TTC549 (cell line): ENCODE measurements at regions not wholly inside any gene's neighbourhood (a gene's known extent, or its start where the extent isn't known, plus 50 kb on each side); places are given as distances from the start of the nearest gene placed in this dataset.

Experiments used
- FAIRE-seq: peaks from 2 replicates; lab custom pipeline; 2012; peaks lifted over from hg19 to GRCh38; lab: Jason Lieb, UNC

- no peak for FAIRE-seq
These were observed 246.6 kb downstream of the IL20RB start for GRCh38 chr3:137204409-137204808.

DNA sequence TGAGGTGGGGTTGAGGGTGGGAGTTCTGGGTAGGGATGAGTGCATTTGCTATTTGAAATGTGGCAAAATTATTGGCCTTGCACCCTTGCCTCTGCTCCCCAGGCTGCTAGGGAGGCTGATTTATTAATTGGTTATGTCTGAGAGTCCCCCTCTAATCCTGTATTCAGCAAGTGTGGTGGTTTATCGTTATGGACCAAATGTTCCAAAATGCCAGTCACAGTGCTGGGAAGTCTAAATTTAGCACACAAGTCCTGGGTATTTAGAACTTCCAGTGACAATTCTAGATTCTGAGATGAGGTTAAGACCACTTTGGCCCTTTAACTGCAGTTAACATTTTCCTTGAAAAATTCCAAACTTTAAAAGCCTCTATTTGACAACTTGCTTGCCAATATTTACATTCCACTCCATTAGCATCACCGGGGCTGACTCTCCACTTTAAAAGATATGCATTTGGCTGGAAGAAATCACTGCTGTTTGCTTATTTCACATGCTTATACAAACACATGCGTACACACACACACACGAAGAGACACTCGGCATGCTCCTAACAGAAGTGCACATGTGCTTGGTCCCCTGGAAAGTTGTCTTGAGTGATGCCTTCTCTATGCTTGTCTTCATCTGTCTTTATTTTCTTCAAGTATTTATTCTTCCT is 247.7 kb downstream of the IL20RB start:
- FAIRE-seq = no peak

DNA sequence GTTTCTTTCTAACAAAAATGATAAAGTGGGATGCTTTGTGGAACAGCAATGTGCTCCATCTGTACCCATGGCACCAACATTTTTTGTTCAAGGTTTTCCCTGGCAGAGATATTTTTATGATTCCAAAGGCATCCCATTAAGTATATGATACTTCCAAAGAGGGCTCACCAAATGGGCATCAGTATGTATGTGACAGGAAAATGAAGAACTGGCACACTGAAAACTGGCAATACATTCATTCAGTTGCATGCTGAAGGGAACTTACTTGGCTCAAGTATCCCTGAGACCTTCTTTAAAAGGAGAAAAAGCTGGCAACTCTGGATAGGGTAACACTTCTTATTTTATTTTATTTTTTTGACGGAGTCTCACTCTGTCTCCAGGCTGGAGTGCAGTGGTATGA is 249.8 kb downstream of the IL20RB start:
- FAIRE-seq = no peak

- no peak for FAIRE-seq
These were observed 259.9 kb downstream of the IL20RB start for GRCh38 chr3:137217733-137218132.

DNA sequence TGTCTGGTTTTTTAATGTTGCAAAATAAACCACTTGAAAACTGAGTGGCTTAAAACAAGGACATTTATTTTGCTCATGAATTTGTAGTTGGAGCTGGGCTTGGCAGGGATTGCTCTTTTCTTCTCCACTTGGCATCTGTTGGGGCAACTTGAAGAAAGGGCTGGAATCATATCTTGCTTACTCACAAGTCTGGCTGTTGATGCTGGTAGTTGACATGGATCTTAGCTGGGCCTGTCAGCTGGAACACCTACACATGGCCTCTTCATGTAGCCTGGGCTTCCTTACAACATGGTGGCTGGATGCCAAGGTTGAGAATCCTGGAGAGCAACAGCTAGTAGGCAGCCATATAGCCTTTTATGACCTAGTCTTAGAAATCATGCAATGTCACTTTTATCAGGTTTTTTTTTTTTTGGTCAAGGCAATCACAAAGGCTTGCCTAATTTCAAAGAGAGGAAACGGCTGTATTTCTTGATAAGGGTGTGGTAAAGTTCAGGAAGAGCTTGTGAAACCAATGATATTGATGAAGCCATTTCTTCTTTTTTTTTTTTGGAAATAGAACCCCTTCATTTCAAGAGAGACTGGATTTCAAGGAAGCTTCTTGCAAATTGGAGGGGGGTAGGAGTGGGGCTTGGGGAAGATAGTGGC is 262.1 kb downstream of the IL20RB start:
- no peak for FAIRE-seq

DNA sequence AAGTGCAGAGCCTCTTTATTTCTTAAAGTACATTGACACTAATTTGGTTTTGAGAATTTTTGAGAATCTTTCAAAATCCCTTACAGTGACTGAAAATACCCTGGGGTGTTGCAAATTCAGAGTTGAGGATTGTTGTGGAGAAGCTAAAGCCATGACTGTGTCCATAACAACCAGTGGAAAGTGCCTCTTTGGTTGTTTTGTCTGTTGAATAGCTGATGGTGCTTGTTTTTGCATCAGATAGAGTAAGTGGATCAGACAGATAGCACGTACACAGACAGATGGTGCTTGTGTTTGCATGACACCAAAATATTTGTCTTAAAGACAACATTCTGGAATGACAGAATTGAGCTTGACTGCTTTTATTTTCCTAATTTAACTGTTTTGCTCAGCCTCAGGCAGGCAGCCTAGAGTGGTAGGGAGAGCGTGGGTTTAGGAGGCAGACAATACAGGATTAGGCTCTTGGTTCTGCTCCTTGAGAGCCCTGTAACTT is 265.0 kb downstream of the IL20RB start:
- FAIRE-seq = no peak

DNA sequence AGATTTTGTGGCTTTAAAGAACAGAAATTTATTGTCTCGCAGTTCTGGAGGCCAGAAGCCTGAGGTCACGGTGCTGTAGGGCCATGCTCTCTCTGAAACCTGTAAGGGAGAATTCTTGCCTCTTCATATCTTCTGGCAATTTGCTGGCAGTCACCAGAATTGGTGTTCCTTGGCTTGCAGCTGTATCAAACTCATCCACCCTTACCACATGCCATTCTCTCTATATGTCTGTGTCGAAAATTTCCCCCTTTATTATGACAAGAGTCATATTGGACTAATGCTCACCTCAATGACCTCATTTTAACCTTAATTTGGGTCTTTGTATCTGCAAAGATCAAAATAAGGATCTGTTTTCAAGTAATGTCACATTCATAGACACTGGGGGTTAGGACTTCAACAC is 266.7 kb downstream of the IL20RB start:
- no peak for FAIRE-seq

- FAIRE-seq = no peak
These were observed 285.1 kb downstream of the IL20RB start for GRCh38 chr3:137242836-137243400.

GRCh38 chr3:137246491-137246890 is 288.7 kb downstream of the IL20RB start:
- no peak for FAIRE-seq

- no peak for FAIRE-seq
These were observed 291.6 kb downstream of the IL20RB start for GRCh38 chr3:137249311-137249940.

DNA sequence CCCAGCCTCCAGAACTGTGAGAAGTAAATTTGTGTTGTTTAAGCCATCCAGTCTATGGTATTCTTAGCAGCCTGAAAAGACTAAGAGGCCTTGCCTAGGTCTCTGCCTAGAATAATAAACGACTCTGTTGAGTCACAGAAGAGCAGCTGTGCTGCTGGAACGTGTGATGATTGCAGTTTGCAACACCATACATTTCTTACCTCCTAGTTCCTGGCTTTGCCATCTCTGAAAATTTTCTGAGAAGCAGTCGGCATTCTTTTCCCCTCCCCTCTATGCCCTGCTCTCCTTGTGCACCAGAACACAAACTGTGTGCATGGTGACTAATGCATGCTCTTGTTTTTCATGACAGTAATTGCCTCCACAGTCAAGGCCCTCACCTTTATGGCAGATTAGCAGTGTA is 301.3 kb downstream of the IL20RB start:
- no peak for FAIRE-seq

- no peak for FAIRE-seq
These were observed 301.9 kb downstream of the IL20RB start for GRCh38 chr3:137259701-137260100.

- FAIRE-seq = no peak
These were observed 306.5 kb downstream of the IL20RB start for GRCh38 chr3:137264071-137264820.

DNA sequence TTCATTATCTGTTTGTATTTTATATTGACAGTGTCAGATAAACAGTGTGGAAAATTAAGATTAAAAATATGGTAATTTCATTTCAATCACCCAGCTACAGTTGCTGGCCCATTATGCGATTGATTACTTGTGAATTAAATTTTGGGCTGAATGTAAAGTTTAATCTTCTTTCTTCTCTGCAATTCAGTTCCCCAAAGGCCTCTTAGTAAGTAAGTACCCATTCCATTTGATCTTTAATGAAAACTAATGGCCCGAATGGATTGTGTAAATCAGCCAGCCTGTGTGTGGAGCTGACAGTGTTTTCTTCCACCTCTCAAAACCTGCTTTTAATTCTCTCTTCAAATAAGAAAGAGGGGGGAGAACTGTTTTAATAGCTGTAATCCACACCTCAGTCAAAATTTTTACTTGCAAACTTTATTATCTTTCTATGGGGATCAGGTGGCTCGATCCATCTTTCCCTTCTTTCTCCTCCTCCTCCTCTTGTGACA is 307.1 kb downstream of the IL20RB start:
- FAIRE-seq = no peak

GRCh38 chr3:137282871-137283270 is 325.1 kb downstream of the IL20RB start:
- no peak for FAIRE-seq

DNA sequence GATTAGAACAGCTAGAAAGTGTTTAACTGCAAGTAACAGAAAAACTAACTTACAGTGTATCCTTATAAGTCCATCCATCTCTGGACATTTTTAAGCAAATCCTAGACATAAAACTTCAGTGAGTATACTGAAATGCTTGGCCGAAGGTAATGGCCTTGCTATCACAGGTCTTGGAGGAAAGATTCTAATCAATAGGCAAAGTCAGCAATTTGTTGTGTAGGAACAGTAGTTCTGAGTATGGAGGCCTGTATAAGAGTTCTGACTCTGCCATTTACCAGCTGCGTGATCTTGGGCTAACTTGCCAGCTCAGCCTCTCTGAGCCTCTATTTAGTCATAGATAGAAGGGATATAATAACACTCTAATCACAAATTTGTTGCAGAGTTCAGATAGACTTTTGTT is 328.1 kb downstream of the IL20RB start:
- no peak for FAIRE-seq

GRCh38 chr3:137293086-137293485 is 335.3 kb downstream of the IL20RB start:
- no peak for FAIRE-seq

GRCh38 chr3:137294139-137294538 is 336.4 kb downstream of the IL20RB start:
- no peak for FAIRE-seq

DNA sequence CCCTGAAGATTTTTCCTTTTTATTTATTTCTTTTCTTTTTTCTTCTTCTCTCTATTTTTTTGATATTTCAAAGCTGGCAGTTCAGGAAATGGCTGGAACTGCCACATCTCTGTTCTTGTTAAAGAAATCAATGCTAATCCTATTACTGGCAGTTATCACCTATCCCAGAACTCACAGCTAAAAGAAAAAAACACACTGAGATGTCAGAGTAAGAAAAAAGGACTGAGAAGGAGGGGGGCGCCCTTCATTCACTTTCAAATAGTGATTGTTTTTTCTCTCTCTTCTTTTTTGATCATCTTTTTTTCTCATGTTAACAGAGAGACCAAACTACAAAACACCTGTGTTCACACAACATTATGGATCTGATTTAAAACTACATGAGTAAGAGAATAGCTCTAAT is 337.1 kb downstream of the IL20RB start:
- FAIRE-seq = no peak

DNA sequence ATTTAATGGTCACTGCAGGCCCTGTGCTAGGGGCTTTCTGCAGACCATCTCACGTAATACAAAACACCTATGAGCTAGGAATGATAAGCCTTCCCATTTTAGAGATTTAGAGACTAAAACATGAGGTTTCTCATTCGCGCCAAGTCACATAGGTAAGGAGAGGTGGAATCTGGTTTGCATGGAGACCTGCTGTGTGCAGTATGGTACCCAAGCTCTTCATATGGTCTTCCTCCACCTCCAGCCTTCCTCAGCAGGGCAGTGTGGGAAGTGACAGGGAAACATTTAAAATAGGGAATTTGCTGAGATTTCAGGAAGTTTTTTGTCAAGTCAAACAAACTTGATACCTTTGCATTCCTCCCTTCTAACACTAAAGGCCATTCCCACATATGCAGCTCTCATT is 337.6 kb downstream of the IL20RB start:
- no peak for FAIRE-seq

- FAIRE-seq = no peak
These were observed 338.3 kb downstream of the IL20RB start for GRCh38 chr3:137296116-137296515.

DNA sequence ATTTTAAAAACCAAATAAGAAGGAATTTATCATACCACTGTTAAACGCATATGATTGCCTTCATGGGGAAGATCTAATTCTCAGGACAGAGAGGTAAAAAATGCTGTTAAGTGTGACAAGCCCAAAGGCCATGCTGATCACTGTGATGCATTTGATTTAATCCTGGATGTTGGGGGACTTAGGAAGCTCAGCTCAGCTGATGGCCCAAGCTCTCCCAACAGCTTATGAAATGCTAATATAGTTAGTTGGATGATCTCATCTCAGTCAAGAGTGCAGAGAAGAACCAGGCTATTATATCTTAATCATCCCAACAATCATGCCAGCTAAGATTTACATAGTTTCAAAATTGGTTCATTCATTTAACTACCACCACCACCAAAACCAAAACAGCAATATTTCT is 340.0 kb downstream of the IL20RB start:
- FAIRE-seq = no peak
